H1 (cell line): ENCODE measurements at regions not wholly inside any gene's neighbourhood (a gene's known extent, or its start where the extent isn't known, plus 50 kb on each side); places are given as distances from the start of the nearest gene placed in this dataset.

Experiments
- CTCF ChIA-PET: fragments of 300-600 bp; sonication (Branson Sonifier 250); formaldehyde crosslinking; loops from one replicate; lab custom pipeline; 2021; ENCODE audit not compliant: partially characterized antibody; lab: Charles Lee
- POLR2A ChIA-PET: fragments of 300-600 bp; sonication (Branson Sonifier 250); formaldehyde crosslinking; loops from one replicate; lab custom pipeline; 2021; ENCODE audit warnings: inconsistent platforms; ENCODE audit not compliant: partially characterized antibody; lab: Charles Lee
- DNase-seq, 2 experiments: peaks; one replicate each; pipeline versions ENCODE4 v3.0.0 to v3.0.0-alpha.2; 2010 to 2022; ENCODE audit warnings: low spot score in 2 of 2, low read depth in 1 of 2, mixed read lengths in 1 of 2
- FAIRE-seq: peaks from 2 replicates; lab custom pipeline; 2011; peaks lifted over from hg19 to GRCh38; lab: Jason Lieb, UNC
- H2AFZ ChIP-seq: 2 replicates; pipeline ENCODE4 v1.8.1; 2012; ENCODE audit warnings: low read length, inconsistent platforms
- H2AK5ac ChIP-seq: 2 replicates; pipeline ENCODE4 v1.6.1; 2013; ENCODE audit warnings: low read depth, low read length
- H2BK120ac ChIP-seq: replicated peaks from 2 replicates; pipeline ENCODE3; 2013; ENCODE audit warnings: low read depth, low read length, inconsistent platforms
- H2BK12ac ChIP-seq: 2 replicates; pipeline ENCODE4 v1.6.1; 2013; ENCODE audit warnings: low read depth, low read length
- H2BK15ac ChIP-seq: 2 replicates; pipeline ENCODE4 v1.6.1; 2013; ENCODE audit warnings: low read length
- H2BK20ac ChIP-seq: 2 replicates; pipeline ENCODE4 v1.6.1; 2013; ENCODE audit warnings: low read length
- H2BK5ac ChIP-seq: 2 replicates; pipeline ENCODE4 v1.6.1; 2013; ENCODE audit warnings: low read depth, low read length
- H3K14ac ChIP-seq: 2 replicates; pipeline ENCODE4 v1.6.1; 2013; ENCODE audit warnings: inconsistent platforms; ENCODE audit not compliant: insufficient read length
- H3K18ac ChIP-seq: 2 replicates; pipeline ENCODE4 v1.6.1; 2013; ENCODE audit warnings: low read length; ENCODE audit errors: extremely low read depth
- H3K23ac ChIP-seq: 2 replicates; pipeline ENCODE4 v1.6.1; 2013; ENCODE audit warnings: inconsistent platforms; ENCODE audit not compliant: insufficient read length
- H3K23me2 ChIP-seq: 2 replicates; pipeline ENCODE4 v1.6.1; 2013; ENCODE audit warnings: low read depth, low read length
- H3K27ac ChIP-seq: 2 replicates; pipeline ENCODE4 v1.6.1; 2011; ENCODE audit warnings: low read depth, low read length, inconsistent platforms
- H3K27me3 ChIP-seq, 4 experiments: replicated peaks in 1 of 4; 1 replicate in 1 of 4; 2 replicates in 3 of 4; pipeline versions ENCODE4 v1.6.1 to v1.8.1; 2011 to 2013; ENCODE audit warnings: low read length in 3 of 4, mild to moderate bottlenecking in 3 of 4, inconsistent platforms in 2 of 4, mixed read lengths in 2 of 4, moderate library complexity in 1 of 4; ENCODE audit not compliant: control insufficient read depth in 3 of 4, insufficient read depth in 3 of 4; ENCODE audit errors: extremely low read depth in 1 of 4
- H3K36me3 ChIP-seq, 4 experiments: 2 replicates each; pipeline versions ENCODE4 v1.6.1 to v1.8.1; 2011 to 2013; ENCODE audit warnings: mild to moderate bottlenecking in 4 of 4, low read length in 3 of 4, moderate library complexity in 2 of 4, control low read depth in 1 of 4, inconsistent platforms in 1 of 4; ENCODE audit not compliant: insufficient read depth in 4 of 4, control insufficient read depth in 2 of 4
- H3K4ac ChIP-seq: replicated peaks from 2 replicates; pipeline ENCODE3; 2013; ENCODE audit warnings: low read length, low read depth, mixed read lengths, inconsistent platforms; ENCODE audit not compliant: insufficient read length
- H3K4me1 ChIP-seq, 4 experiments: replicated peaks in 1 of 4; 1 replicate in 1 of 4; 2 replicates in 3 of 4; pipeline versions ENCODE4 v1.6.1 to v1.8.1; 2011 to 2013; ENCODE audit warnings: low read length in 3 of 4, inconsistent platforms in 2 of 4, mixed read lengths in 1 of 4; ENCODE audit not compliant: insufficient read depth in 4 of 4, control insufficient read depth in 3 of 4
- H3K4me2 ChIP-seq, 2 experiments: 2 replicates each; pipeline versions ENCODE4 v1.6.1 to v1.8.1; 2011 to 2013; ENCODE audit warnings: low read depth in 2 of 2, low read length in 2 of 2, control low read depth in 1 of 2, inconsistent platforms in 1 of 2, mild to moderate bottlenecking in 1 of 2; ENCODE audit not compliant: insufficient read depth in 1 of 2
- H3K4me3 ChIP-seq, 4 experiments: fragments of 200-600, 300-600 bp in 1 of 4; sonication (generic), shearing (Covaris generic), sonication (Bioruptor Twin) in 1 of 4; 2 replicates each; pipeline versions ENCODE4 v1.5.1 to v1.8.1; 2011 to 2016; ENCODE audit warnings: low read length in 4 of 4, low read depth in 3 of 4, control low read depth in 2 of 4, inconsistent platforms in 2 of 4, mild to moderate bottlenecking in 2 of 4, mixed read lengths in 1 of 4, moderate library complexity in 1 of 4; ENCODE audit not compliant: insufficient read depth in 2 of 4; ENCODE audit errors: extremely low read depth in 1 of 4
- H3K56ac ChIP-seq: replicated peaks from 2 replicates; pipeline ENCODE3; 2013; ENCODE audit warnings: low read depth, mild to moderate bottlenecking, mixed read lengths, low read length, inconsistent platforms; ENCODE audit not compliant: insufficient read length
- H3K79me1 ChIP-seq: 2 replicates; pipeline ENCODE4 v1.6.1; 2013; ENCODE audit warnings: low read depth, low read length, control low read depth
- H3K79me2 ChIP-seq, 2 experiments: 2 replicates each; pipeline versions ENCODE4 v1.6.1 to v1.8.1; 2012 to 2013; ENCODE audit warnings: low read length in 2 of 2, mild to moderate bottlenecking in 2 of 2, inconsistent platforms in 1 of 2; ENCODE audit not compliant: insufficient read depth in 2 of 2, control insufficient read depth in 1 of 2
- H3K9ac ChIP-seq, 4 experiments: replicated peaks in 1 of 4; 1 replicate in 1 of 4; 2 replicates in 3 of 4; pipeline versions ENCODE4 v1.6.1 to v1.8.1; 2011 to 2013; ENCODE audit warnings: low read depth in 3 of 4, low read length in 3 of 4, control low read depth in 2 of 4, mild to moderate bottlenecking in 2 of 4, moderate library complexity in 2 of 4, inconsistent platforms in 1 of 4; ENCODE audit errors: extremely low read depth in 1 of 4
- H3K9me3 ChIP-seq, 2 experiments: 2 replicates each; pipeline versions ENCODE4 v1.6.1 to v1.8.1; 2012 to 2013; ENCODE audit warnings: mild to moderate bottlenecking in 2 of 2, moderate library complexity in 2 of 2, control low read depth in 1 of 2, inconsistent platforms in 1 of 2, low read depth in 1 of 2, low read length in 1 of 2, mixed read lengths in 1 of 2; ENCODE audit not compliant: insufficient read depth in 2 of 2
- H4K20me1 ChIP-seq, 2 experiments: replicated peaks in 1 of 2; 2 replicates each; pipeline versions ENCODE3 to v1.8.1; 2011 to 2013; ENCODE audit warnings: inconsistent platforms in 2 of 2, low read length in 2 of 2, mild to moderate bottlenecking in 1 of 2; ENCODE audit not compliant: insufficient read depth in 2 of 2, control insufficient read depth in 1 of 2
- H4K5ac ChIP-seq: 2 replicates; pipeline ENCODE4 v1.6.1; 2013; ENCODE audit warnings: low read length, low read depth, mixed read lengths, inconsistent platforms; ENCODE audit not compliant: insufficient read length
- H4K8ac ChIP-seq: 2 replicates; pipeline ENCODE4 v1.8.0; 2013; ENCODE audit warnings: mild to moderate bottlenecking, moderate library complexity, low read length, inconsistent platforms; ENCODE audit not compliant: insufficient read depth; ENCODE audit errors: extremely low read depth
- H4K91ac ChIP-seq: replicated peaks from 2 replicates; pipeline ENCODE3; 2013; ENCODE audit warnings: low read length, mixed read lengths, inconsistent platforms; ENCODE audit not compliant: insufficient read length
- BCL11A ChIP-seq, 2 experiments: IDR thresholded peaks; one replicate each; pipeline ENCODE4 v1.6.1; 2011; ENCODE audit warnings: low read depth in 2 of 2, low read length in 2 of 2, mild to moderate bottlenecking in 2 of 2
- KDM5A ChIP-seq: fragments of 200-600 bp; IDR thresholded peaks from 2 replicates; pipeline ENCODE4 v1.7.1; 2012; ENCODE audit warnings: mild to moderate bottlenecking, low read length, inconsistent platforms, mixed read lengths
- MAX ChIP-seq: IDR thresholded peaks from 2 replicates; pipeline ENCODE4 v1.6.1; 2012; ENCODE audit warnings: inconsistent platforms
- POU5F1 ChIP-seq: IDR thresholded peaks from 2 replicates; pipeline ENCODE4 v1.6.1; 2011; ENCODE audit warnings: low read depth, mild to moderate bottlenecking, low read length, moderate library complexity
- TCF12 ChIP-seq: IDR thresholded peaks from 2 replicates; pipeline ENCODE4 v1.6.1; 2011; ENCODE audit warnings: low read depth, mild to moderate bottlenecking, low read length
- WGBS, 2 experiments: shearing (Covaris generic) in 1 of 2; methylation state at CpG; one replicate each; pipeline versions ENCODE4 v1.1.6 to v1.1.7; 2013 to 2015; ENCODE audit warnings: low lambda C conversion rate in 2 of 2, mixed read lengths in 2 of 2, inconsistent platforms in 1 of 2, low coverage in 1 of 2, missing lambda C conversion rate in 1 of 2; ENCODE audit not compliant: insufficient replicate concordance in 2 of 2, insufficient coverage in 1 of 2, insufficient read length in 1 of 2; ENCODE audit errors: extremely low coverage in 1 of 2, missing lambda C conversion rate in 1 of 2; 5-methylcytosine and 5-hydroxymethylcytosine counted together

DNA sequence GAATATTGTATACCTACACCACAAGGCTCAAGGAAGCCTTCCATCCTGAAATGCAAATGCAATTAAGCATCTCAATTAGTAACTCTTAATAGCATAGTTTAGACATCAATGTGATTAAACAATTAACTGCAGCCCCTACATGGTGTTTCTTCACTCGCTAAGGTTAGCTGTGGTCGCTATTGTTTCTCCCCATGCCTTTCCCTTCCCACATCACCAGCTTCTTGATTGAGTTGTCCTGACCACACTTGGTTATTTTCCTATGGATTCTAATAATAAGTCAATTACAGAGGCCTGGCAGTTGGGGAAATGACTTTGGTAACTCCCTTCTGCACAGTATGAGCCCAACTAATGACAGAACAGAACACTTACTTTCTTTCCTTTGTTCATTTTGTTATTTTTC, 265.0 kb downstream of the ADAMTS20 start:
- Histone ChIP-seq H3K18ac (no peak overlapping the region), H3K23ac (no peak overlapping the region), H4K8ac (no peak overlapping the region), H3K4me2 (no peak overlapping the region), H2BK20ac (no peak overlapping the region), H3K56ac (no peak overlapping the region), H2AFZ (peak overlapping the region; percentile 73; the same call in 1 of the 2 replicates), H3K14ac (no peak overlapping the region), H2BK12ac (no peak overlapping the region), H3K79me1 (no peaks in the 10 kb centered on the region), H4K20me1 (no peaks in the 10 kb centered on the region), H3K4me1 (no peaks in the 10 kb centered on the region), H3K27ac (no peak overlapping the region), H2AK5ac (no peak overlapping the region), H2BK5ac (no peak overlapping the region), H3K36me3 (no peaks in the 10 kb centered on the region), H3K9me3 (no peaks in the 10 kb centered on the region), H3K23me2 (no peaks in the 10 kb centered on the region), H3K9ac (no peak overlapping the region), H4K5ac (no peak overlapping the region), H3K4ac (no peak overlapping the region), H2BK15ac (no peak overlapping the region), H3K79me2 (no peaks in the 10 kb centered on the region), H3K4me3 (no peak overlapping the region), H2BK120ac (no peak overlapping the region), H4K91ac (no peak overlapping the region), H3K27me3 (no peaks in the 10 kb centered on the region)
- FAIRE-seq (no peak), DNase-seq (no peak)
- CTCF ChIA-PET: interaction anchor here (0.6 to 1.3 kb wide), 2 partner anchors 51 to 1167 kb away, joined by 4 to 5 read pairs; no protein-coding TSS in a partner anchor
- POLR2A ChIA-PET: no interaction called here
- WGBS, 2 experiments: 76% methylated on average over 2 of the region's 2 CpGs; no CpG with 5 or more reads in 1 of the 2 experiments
- TF ChIP-seq MAX (no peak), KDM5A (no peak), POU5F1 (no peak), TCF12 (no peak), BCL11A (IDR thresholded peaks at IDR 0.05; ENCODE audit: low read depth in 2 of 2, low read length in 2 of 2) (no peak)
